ENCODE measurements at regions not wholly inside any gene's neighbourhood (a gene's known extent, or its start where the extent isn't known, plus 50 kb on each side); places are given as distances from the start of the nearest gene placed in this dataset.

DNA sequence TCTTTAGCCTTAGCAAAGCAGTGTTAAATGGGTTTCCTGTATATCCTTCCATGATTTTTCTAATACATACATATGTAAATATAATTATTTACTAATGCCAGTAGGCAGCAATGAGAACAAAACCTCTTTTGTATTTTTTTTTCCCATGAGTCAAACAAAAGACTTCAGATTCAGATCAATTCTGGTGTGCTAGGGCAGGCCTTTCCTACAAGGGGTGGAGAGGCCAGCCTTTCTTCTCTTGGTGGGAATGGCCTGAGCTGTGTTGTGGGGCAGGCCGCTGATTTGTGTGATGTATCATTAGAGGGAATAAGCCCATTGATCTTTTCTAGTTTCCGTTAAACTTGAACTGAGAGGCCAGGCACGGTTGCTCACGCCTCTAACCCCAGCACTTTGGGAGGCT is 115.5 kb upstream of the DMRT1 start:
- no peak for TF ChIP-seq POLR2A (IDR thresholded peaks at IDR 0.05)
- TF ChIP-seq, protein P1, sequence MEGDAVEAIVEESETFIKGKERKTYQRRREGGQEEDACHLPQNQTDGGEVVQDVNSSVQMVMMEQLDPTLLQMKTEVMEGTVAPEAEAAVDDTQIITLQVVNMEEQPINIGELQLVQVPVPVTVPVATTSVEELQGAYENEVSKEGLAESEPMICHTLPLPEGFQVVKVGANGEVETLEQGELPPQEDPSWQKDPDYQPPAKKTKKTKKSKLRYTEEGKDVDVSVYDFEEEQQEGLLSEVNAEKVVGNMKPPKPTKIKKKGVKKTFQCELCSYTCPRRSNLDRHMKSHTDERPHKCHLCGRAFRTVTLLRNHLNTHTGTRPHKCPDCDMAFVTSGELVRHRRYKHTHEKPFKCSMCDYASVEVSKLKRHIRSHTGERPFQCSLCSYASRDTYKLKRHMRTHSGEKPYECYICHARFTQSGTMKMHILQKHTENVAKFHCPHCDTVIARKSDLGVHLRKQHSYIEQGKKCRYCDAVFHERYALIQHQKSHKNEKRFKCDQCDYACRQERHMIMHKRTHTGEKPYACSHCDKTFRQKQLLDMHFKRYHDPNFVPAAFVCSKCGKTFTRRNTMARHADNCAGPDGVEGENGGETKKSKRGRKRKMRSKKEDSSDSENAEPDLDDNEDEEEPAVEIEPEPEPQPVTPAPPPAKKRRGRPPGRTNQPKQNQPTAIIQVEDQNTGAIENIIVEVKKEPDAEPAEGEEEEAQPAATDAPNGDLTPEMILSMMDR (IDR thresholded peaks at IDR 0.05), result no peak
- no peak for TF ChIP-seq POLR2AphosphoS5 (IDR thresholded peaks at IDR 0.05)
- TF ChIP-seq EP300 (IDR thresholded peaks at IDR 0.05), result no peak
